ENCODE measurements at regions not wholly inside any gene's neighbourhood (a gene's known extent, or its start where the extent isn't known, plus 50 kb on each side); places are given as distances from the start of the nearest gene placed in this dataset.

GRCh38 chr3:117705011-117705410 is 995.4 kb downstream of the TUSC7 start:
- TF ChIP-seq POLR2A (IDR thresholded peaks at IDR 0.05; ENCODE audit: low read length) (no peak), GATA1 (IDR thresholded peaks at IDR 0.05; ENCODE audit: low read depth, low read length) (no peak)
